ENCODE measurements at regions not wholly inside any gene's neighbourhood (a gene's known extent, or its start where the extent isn't known, plus 50 kb on each side); places are given as distances from the start of the nearest gene placed in this dataset.

- H3K4me1 ChIP-seq = no peaks in the 10 kb centered on the region
- no peak overlapping the region for H3K27ac ChIP-seq
- no peaks in the 10 kb centered on the region for H3K9me3 ChIP-seq
- intact Hi-C loops (cut with DNase I; ENCODE audit: low total_unique reads) (no loop called here), in situ Hi-C loops (cut with MboI; ENCODE audit: low sequenced_read_pairs in 4 of 4) (no loop called here)
- H3K27me3 ChIP-seq = peaks cover 0 to 12% (median 0%) of the 10 kb centered on the region in 3 donors
- no peaks in the 10 kb centered on the region for H3K36me3 ChIP-seq
- ATAC-seq (no peak), DNase-seq (no peak)
- no peak for TF ChIP-seq POLR2A (IDR thresholded peaks at IDR 0.05)
- H3K4me3 ChIP-seq = no peak overlapping the region
These were observed 98.8 kb upstream of the NDP start for GRCh38 chrX:44071847-44072551.

- Histone ChIP-seq H3K4me1 (no peaks in the 10 kb centered on the region), H3K27me3 (peaks cover 0 to 12% (median 0%) of the 10 kb centered on the region in 3 donors), H3K9me3 (no peaks in the 10 kb centered on the region), H3K36me3 (no peaks in the 10 kb centered on the region), H3K4me3 (no peak overlapping the region), H3K27ac (no peak overlapping the region)
- no peak for TF ChIP-seq CTCF (IDR thresholded peaks at IDR 0.05 in 4 of 5, conservative IDR thresholded peaks at IDR 0.05 in 1 of 5)
- no peak for TF ChIP-seq POLR2A (IDR thresholded peaks at IDR 0.05)
- ATAC-seq (no peak), DNase-seq (no peak)
- intact Hi-C loops (cut with DNase I; ENCODE audit: low total_unique reads) (no loop called here), in situ Hi-C loops (cut with MboI; ENCODE audit: low sequenced_read_pairs in 4 of 4) (no loop called here)
These were observed 98.0 kb upstream of the NDP start for GRCh38 chrX:44071070-44071645.

GRCh38 chrX:44068043-44068442 lies 94.9 kb upstream of the NDP start:
- TF ChIP-seq CTCF (IDR thresholded peaks at IDR 0.05 in 4 of 5, conservative IDR thresholded peaks at IDR 0.05 in 1 of 5) (no peak), POLR2A (IDR thresholded peaks at IDR 0.05) (no peak)
- intact Hi-C loops (cut with DNase I; ENCODE audit: low total_unique reads) (no loop called here), in situ Hi-C loops (cut with MboI; ENCODE audit: low sequenced_read_pairs in 4 of 4) (no loop called here)
- no peaks in the 10 kb centered on the region for H3K4me1 ChIP-seq
- no peak overlapping the region for H3K4me3 ChIP-seq
- no peak overlapping the region for H3K27ac ChIP-seq
- no peaks in the 10 kb centered on the region for H3K9me3 ChIP-seq
- H3K36me3 ChIP-seq = no peaks in the 10 kb centered on the region
- ATAC-seq = no peak
- no peak for DNase-seq
- H3K27me3 ChIP-seq = peaks cover 0 to 4% (median 0%) of the 10 kb centered on the region in 3 donors

- ATAC-seq (no peak), DNase-seq (no peak)
- Histone ChIP-seq H3K36me3 (no peaks in the 10 kb centered on the region), H3K4me1 (no peaks in the 10 kb centered on the region), H3K27ac (no peak overlapping the region), H3K4me3 (no peak overlapping the region), H3K27me3 (no peaks in the 10 kb centered on the region), H3K9me3 (no peaks in the 10 kb centered on the region)
- intact Hi-C loops (cut with DNase I; ENCODE audit: low total_unique reads) (no loop called here), in situ Hi-C loops (cut with MboI; ENCODE audit: low sequenced_read_pairs in 4 of 4) (no loop called here)
- TF ChIP-seq CTCF (IDR thresholded peaks at IDR 0.05 in 4 of 5, conservative IDR thresholded peaks at IDR 0.05 in 1 of 5) = no peak
- no peak for TF ChIP-seq POLR2A (IDR thresholded peaks at IDR 0.05)
These were observed 90.4 kb upstream of the NDP start for GRCh38 chrX:44063606-44064005.

- ATAC-seq (no peak), DNase-seq (no peak)
- no peak for TF ChIP-seq POLR2A (IDR thresholded peaks at IDR 0.05)
- TF ChIP-seq CTCF (IDR thresholded peaks at IDR 0.05 in 4 of 5, conservative IDR thresholded peaks at IDR 0.05 in 1 of 5) = no peak
- no peak overlapping the region for H3K4me3 ChIP-seq
- H3K4me1 ChIP-seq = no peaks in the 10 kb centered on the region
- no peaks in the 10 kb centered on the region for H3K27me3 ChIP-seq
- in situ Hi-C loops (cut with MboI; ENCODE audit: low sequenced_read_pairs in 4 of 4) (no loop called here), intact Hi-C loops (cut with DNase I; ENCODE audit: low total_unique reads) (no loop called here)
- H3K27ac ChIP-seq = no peak overlapping the region
- H3K36me3 ChIP-seq = no peaks in the 10 kb centered on the region
- H3K9me3 ChIP-seq = no peaks in the 10 kb centered on the region
These were observed 89.7 kb upstream of the NDP start for GRCh38 chrX:44062840-44063239.
